Uterus (tissue), 2 donors: ENCODE measurements at regions not wholly inside any gene's neighbourhood (a gene's known extent, or its start where the extent isn't known, plus 50 kb on each side); places are given as distances from the start of the nearest gene placed in this dataset.

Experiments
- CTCF ChIP-seq, 4 experiments: fragments of 200-600 bp in 2 of 4; fragments of 450-650 bp in 2 of 4; sonication (generic) in 2 of 4; IDR thresholded peaks; one replicate each; pipeline ENCODE4 v1.5.1; 2016 to 2019; ENCODE audit warnings: antibody characterized with exemption in 4 of 4, mild to moderate bottlenecking in 2 of 4, moderate library complexity in 1 of 4
- POLR2A ChIP-seq, 2 donors: fragments of 450-650 bp; IDR thresholded peaks; one replicate each; pipeline ENCODE4 v1.6.1; 2016; ENCODE audit warnings: antibody characterized with exemption in 2 of 2, mild to moderate bottlenecking in 1 of 2, moderate library complexity in 1 of 2

- TF ChIP-seq POLR2A (IDR thresholded peaks at IDR 0.05) (no peak), CTCF (IDR thresholded peaks at IDR 0.05) (no peak)
These were observed 304.1 kb downstream of the DEPDC1B start for GRCh38 chr5:60395712-60396329.
